ENCODE measurements at regions not wholly inside any gene's neighbourhood (a gene's known extent, or its start where the extent isn't known, plus 50 kb on each side); places are given as distances from the start of the nearest gene placed in this dataset.

GRCh38 chr4:8796096-8796495 lies 75.5 kb downstream of the HMX1 start:
- no peak for DNase-seq

DNA sequence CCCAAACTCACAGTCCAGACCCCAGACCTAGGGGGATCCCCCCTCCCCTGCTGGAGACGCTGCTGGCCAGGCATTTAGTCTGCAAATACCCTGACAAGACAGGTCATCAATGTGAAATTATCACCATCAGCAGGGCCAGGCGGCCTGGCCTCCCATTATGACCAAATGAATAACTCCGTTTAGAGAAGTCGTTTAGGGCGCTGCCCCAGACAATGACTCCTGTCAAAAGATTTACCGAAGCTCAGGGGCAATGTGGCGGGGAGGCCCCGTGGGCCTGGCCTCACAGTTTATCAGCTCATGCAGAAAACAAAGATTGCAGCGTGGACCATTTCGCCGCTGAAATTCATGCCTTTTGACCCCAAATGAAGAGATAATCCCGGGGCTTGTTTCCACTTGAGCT lies 76.5 kb downstream of the HMX1 start:
- no peak for DNase-seq

GRCh38 chr4:8794491-8794890 lies 77.1 kb downstream of the HMX1 start:
- DNase-seq = no peak

DNA sequence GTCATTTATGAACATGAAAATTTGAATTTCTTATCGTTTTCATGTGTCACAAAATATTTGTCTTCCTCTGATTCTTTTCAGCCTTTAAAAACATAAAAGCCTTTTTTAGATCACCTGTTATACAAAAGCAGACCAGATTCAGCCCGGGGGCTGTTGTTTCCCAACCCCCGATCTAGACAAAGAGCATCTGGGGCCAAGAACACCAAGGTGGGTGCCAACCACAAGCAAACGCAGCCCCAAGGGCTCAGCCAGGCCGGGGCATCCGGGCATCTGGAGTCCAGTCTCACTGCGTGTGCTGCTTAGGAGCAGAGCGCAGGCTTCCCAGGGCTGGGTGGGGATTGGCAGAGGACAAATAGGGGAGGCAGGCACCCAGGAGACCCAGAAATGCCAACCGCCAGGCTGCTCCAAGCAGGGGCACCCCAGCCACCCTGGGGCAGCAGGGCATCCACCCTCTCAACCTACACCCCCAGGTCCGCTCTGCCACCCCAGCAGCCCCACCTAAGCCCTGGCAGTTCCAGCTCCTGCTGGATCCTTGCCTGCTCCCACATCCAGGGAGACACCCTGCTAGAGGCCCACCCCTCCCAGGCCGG lies 78.0 kb downstream of the HMX1 start:
- no peak for DNase-seq

DNA sequence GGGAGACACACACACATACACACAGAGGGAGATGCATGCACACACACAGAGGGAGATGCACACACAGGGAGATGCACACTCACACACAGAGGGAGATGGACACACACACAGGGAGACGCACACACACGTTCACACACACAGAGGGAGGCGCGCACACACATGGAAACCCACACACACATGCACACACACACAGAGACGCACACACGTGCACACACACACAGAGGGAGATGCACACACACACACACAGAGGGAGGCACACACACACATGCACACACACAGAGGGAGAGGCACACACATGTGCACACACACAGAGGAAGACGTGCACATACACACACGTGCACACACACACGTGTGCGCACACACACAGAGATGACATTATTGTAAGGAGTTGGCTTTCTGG lies 79.1 kb downstream of the HMX1 start:
- DNase-seq = no peak

DNA sequence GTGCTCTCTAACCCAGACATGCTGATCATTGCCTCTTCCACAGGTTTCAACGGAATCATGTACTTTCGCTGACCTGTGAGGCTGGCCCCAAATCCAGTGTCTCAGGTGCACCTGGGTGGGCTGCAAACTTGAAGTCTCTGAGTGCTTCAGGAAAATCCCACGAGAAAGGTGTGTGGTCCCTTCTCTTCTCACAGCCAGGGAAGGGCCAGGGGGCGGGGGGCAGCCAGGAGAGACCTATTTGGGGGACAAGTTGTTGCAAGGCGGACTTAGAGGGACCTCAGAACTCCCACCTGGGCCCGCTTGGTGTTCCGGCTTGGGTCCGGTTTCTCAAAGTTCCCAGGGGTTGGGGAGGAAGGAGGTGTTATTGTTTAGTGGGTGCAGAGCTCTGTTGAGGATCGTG lies 80.0 kb downstream of the HMX1 start:
- no peak for DNase-seq

DNA sequence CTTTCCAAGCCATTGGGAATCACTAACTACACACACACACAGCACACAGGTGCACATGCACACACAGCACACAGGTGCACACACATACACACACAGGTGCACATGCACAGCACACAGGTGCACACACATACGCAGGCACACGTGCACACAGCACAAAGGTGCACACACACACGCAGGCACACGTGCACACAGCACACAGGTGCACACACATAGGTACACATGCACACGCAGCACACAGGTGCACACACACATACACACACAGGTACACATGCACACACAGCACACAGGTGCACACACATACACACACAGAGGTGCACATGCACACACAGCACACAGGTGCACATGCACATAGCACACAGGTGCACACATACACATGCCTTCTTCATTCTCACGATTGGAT lies 80.9 kb downstream of the HMX1 start:
- no peak for DNase-seq

DNA sequence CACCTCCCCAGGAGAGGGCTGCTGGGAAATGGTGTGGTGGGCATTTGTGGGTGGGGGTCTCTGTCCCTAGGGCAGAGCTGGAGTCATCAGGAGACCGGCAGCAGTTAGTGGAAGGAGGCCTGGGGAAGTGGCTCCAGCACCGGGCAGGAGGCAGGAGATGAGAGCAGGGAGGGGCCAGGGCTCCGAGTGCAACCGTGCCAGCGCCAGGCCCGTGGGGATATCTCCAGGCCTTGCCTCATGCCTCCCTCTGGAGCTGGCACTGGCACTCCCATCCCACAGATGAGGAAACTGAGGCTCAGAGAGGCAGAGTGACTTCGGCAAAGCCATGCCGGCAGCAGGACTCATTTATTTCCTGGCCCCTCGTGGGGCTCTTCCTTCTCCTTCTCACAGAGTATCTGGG lies 83.5 kb downstream of the HMX1 start:
- DNase-seq = no peak

DNA sequence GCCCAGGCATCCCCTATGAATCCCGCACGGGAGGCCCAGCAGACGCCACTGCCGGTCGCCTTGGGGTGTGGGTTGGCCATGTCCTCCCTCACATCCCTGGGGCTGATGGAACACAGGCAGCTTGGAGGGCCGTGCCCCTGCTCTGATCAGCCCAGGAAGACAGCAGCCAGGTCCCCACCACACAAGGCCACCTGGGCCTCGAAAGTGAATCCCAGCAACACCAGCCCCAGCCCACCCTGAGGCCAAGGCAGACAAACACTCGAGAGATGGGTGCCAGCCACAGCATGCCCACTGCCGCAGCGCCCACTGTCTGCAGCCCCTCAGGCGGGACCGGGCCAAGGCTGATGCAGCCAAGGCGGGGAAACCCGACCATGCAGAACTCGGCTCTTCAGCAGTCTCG lies 85.5 kb downstream of the HMX1 start:
- no peak for DNase-seq

DNA sequence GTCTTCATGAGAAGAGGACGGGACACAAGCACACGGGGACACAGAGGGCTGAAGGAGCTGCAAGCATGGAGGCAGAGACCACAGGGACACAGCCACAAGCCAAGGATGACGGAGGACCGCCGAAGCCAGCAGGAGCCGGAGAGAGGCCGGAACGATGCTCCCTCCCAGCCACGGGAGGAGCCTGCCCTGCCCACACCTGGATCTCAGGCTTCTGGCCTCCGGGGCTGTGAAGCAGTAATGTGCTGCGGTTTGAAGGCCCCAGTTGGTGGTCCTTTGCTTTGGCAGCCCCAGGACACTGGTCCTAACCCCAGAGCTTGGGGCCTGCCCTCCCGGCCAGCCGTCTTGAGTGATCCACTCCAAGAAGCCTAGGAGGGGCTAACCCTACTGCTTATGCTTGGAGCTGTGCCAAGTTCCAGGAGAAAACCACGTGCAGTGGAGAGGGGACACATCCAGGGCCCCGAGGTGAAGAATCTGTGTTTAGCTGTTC lies 85.9 kb downstream of the HMX1 start:
- no peak for DNase-seq

- DNase-seq = no peak
These were observed 87.9 kb downstream of the HMX1 start for GRCh38 chr4:8783736-8784135.

- DNase-seq = no peak
These were observed 89.5 kb downstream of the HMX1 start for GRCh38 chr4:8782135-8782534.

DNA sequence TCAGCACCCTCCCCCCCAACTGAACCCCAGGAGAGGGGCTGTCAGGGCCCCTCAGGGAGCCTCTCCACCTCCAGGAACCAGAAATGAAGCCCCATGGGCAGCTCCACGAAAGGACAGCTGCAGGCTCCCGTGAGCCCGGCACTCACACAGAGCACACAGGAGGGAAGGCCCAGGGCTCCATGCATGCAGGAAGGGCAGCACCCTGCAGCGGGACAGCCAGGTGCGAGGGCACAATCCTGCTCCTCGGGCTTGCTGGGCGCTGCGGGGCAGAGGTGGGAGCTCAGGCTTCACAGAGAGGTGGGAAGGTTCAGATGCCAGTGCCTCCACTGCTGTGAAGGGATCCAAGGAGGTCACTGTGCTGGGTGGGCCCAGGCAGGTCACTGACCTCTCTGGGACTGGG lies 90.0 kb downstream of the HMX1 start:
- DNase-seq = no peak

DNA sequence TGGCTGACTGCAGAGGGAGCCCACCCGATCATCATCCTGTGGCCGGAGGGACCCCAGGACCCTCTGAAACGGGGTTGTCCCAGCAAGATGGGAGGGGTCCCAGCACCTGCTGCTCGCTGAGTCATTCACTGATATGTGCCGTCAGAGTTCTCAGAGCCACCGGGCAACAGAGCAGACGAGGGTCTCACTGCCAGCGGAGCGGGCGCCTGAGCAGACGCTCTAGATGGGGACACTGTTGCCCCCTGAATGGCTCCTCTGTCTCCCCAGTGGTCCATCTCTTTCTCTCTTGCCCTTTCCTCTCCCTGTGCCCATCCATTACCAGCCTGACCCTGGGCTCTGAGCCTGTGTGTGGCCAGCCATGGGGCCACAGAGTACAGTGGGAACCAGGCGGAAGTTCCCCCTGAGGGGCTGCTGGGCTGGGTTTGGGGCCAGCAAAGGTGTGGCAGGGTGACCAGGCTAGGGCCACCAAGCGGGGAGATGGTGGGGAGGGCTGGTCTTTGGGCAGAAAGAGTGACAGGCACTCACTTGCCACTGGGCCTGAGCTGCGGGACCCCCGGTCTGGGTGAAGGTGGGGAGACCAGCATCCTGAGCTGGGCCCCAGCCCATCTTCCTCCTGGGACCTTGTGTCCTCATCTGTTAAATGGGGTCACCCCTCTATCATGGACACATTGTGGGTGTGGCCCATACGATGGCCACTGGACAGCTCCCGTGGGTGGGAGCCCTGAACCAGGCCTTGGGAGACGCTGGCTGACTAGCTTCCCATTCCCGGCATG lies 90.9 kb downstream of the HMX1 start:
- no peak for DNase-seq

DNA sequence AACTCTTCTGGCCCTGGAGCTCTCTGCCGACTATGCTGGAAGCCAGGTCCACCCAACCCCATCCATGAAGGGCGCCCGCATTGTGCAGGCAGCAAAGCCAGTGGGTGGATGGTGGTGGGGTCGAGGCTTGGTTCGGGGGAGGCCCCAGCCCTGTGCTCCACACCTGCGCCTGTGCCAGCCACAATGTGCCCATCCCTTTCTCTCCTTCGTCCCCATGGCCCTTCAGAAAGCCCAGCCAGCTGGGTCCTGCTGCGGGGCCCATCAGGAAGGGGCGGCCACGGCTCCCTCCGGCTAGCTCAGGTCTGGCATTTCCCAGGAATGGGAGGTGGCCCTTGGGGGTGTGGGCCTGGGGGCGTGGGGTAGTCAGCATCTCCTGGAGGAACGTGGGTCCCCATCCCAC lies 91.6 kb downstream of the HMX1 start:
- DNase-seq = no peak

- DNase-seq = no peak
These were observed 92.1 kb downstream of the HMX1 start for GRCh38 chr4:8779490-8779932.

DNA sequence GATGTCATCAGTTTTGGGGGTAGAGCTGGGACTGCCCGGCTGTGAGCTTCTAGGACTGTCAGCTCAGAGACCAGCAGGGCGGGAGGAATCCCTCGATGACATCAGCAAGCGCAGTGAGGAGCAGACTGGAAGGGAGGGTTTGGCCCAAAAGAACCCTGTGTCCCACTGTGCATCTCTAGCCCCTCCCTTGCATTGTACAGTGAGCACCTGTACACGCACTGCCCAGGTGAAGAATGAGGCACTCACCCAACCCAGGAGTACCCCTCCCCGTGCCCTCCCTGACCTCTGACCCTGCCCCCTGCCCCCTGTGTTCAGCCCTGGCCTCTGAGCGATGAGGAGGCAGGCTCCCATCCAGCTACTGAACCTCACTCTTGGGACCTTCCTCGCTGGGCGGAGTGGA lies 92.9 kb downstream of the HMX1 start:
- DNase-seq = no peak

DNA sequence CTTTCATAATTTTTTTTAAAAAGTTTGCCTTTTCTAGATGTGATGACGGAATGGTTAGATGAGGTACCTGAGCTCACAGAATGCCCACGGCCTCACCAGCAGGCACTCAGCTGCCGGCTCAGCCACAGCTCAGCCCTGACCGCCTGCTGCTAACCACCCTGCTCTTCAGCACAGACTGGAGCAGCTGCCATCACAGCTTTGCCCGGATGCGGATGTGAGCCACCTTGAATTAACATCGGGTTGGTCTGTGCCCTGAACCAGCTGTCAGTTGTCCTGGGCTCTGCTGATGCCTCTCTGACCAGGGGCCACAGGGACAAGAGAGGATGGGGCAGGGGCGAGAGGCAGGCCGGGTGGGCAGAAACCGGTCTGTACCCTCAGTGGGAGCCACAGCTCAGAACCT lies 93.3 kb downstream of the HMX1 start:
- no peak for DNase-seq

GRCh38 chr4:8777320-8778196 lies 94.1 kb downstream of the HMX1 start:
- DNase-seq = no peak

GRCh38 chr4:8776366-8776765 lies 95.3 kb downstream of the HMX1 start:
- no peak for DNase-seq

DNA sequence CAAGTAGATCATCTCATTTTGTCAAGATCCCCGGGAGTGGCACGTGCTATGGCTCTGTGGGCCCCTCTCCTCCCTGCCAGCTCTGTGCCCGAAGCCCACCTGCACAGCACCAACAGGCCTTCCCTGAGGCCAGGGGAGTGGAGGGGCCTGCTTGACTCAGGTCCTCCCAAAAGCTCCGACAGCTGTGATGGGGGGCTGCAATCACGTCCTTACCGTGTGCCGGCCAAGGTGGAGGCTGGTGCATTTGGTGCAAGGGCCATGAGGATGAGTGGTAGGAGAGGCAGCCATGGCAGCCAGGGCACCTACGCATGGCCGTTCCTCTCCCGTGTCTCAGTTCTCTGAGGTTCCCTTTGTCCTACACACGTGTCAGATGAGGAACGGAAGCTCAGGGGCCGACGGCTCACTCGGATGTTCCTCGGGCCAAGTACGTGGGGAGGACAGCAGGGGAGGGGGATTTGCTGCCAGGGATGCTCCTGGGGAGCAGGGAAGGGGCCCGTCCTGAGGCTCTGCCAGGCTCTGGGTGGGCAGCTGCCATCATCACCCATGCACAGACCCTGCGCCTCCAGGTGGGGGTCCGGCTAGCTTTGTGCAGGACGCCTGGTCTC lies 95.8 kb downstream of the HMX1 start:
- no peak for DNase-seq

- DNase-seq = no peak
These were observed 96.5 kb downstream of the HMX1 start for GRCh38 chr4:8775121-8775520.

- DNase-seq = no peak
These were observed 97.6 kb downstream of the HMX1 start for GRCh38 chr4:8774071-8774470.
